ENCODE measurements at regions not wholly inside any gene's neighbourhood (a gene's known extent, or its start where the extent isn't known, plus 50 kb on each side); places are given as distances from the start of the nearest gene placed in this dataset.

GRCh38 chr1:170857955-170858354 lies 77.4 kb upstream of the MROH9 start:
- H3K4me1 ChIP-seq (replicated peaks in 1 of 2) = peaks cover 0 to 7% of the 10 kb centered on the region in 2 donors
- H3K27ac ChIP-seq = no peak overlapping the region
- H3K4me3 ChIP-seq = no peak overlapping the region
- intact Hi-C loops (cut with DNase I) = no loop called here
- no peak for DNase-seq
- no peaks in the 10 kb centered on the region for H3K9me3 ChIP-seq (replicated peaks in 1 of 3)
- H3K36me3 ChIP-seq (replicated peaks in 1 of 2) = no peaks in the 10 kb centered on the region
- H3K27me3 ChIP-seq = no peaks in the 10 kb centered on the region
- TF ChIP-seq POLR2A (IDR thresholded peaks at IDR 0.05) (no peak), CTCF (IDR thresholded peaks at IDR 0.05) (no peak)

- TF ChIP-seq POLR2A (IDR thresholded peaks at IDR 0.05) (no peak), CTCF (IDR thresholded peaks at IDR 0.05) (no peak)
- intact Hi-C loops (cut with DNase I) = no loop called here
Observed at GRCh38 chr1:170863621-170864020, 71.7 kb upstream of the MROH9 start.

GRCh38 chr1:170864238-170864637 lies 71.1 kb upstream of the MROH9 start:
- no peaks in the 10 kb centered on the region for H3K9me3 ChIP-seq (replicated peaks in 1 of 3)
- H3K27ac ChIP-seq = peak overlapping the region in 1 of 5 donors; percentile 2
- H3K27me3 ChIP-seq = no peaks in the 10 kb centered on the region
- intact Hi-C loops (cut with DNase I) = no loop called here
- no peak for TF ChIP-seq CTCF (IDR thresholded peaks at IDR 0.05)
- no peak for TF ChIP-seq POLR2A (IDR thresholded peaks at IDR 0.05)
- no peak overlapping the region for H3K4me3 ChIP-seq
- H3K4me1 ChIP-seq (replicated peaks in 1 of 2) = peaks cover 5 to 15% of the 10 kb centered on the region in 2 donors
- 20 to 32% (median 30%) methylated on average over 3 of the region's 3 CpGs for WGBS, 4 donors
- H3K36me3 ChIP-seq (replicated peaks in 1 of 2) = no peaks in the 10 kb centered on the region
- peak; percentile 13 to 56 (median 42) for DNase-seq

More at GRCh38 chr1:170863621-170864020, 71.7 kb upstream of the MROH9 start:
- H3K36me3 ChIP-seq (replicated peaks in 1 of 2) = no peaks in the 10 kb centered on the region
- H3K27me3 ChIP-seq = no peaks in the 10 kb centered on the region
- no peak overlapping the region for H3K4me3 ChIP-seq
- DNase-seq = no peak
- 79 to 92% (median 82%) methylated on average over 1 of the region's 1 CpG for WGBS, 4 donors
- H3K4me1 ChIP-seq (replicated peaks in 1 of 2) = peaks cover 5 to 15% of the 10 kb centered on the region in 2 donors
- no peaks in the 10 kb centered on the region for H3K9me3 ChIP-seq (replicated peaks in 1 of 3)
- H3K27ac ChIP-seq = peak overlapping the region in 1 of 5 donors; percentile 2

- peak overlapping the region in 1 of 5 donors; percentile 61 for H3K27ac ChIP-seq
- no peak overlapping the region for H3K4me3 ChIP-seq
- WGBS, 4 donors = 61 to 72% (median 64%) methylated on average over 2 of the region's 2 CpGs
- TF ChIP-seq POLR2A (IDR thresholded peaks at IDR 0.05) = no peak
- no peak for TF ChIP-seq CTCF (IDR thresholded peaks at IDR 0.05)
- H3K4me1 ChIP-seq (replicated peaks in 1 of 2) = peaks cover 5 to 15% of the 10 kb centered on the region in 2 donors
- no peaks in the 10 kb centered on the region for H3K36me3 ChIP-seq (replicated peaks in 1 of 2)
- H3K27me3 ChIP-seq = no peaks in the 10 kb centered on the region
- H3K9me3 ChIP-seq (replicated peaks in 1 of 3) = no peaks in the 10 kb centered on the region
- DNase-seq = no peak
- intact Hi-C loops (cut with DNase I) = no loop called here
Observed at GRCh38 chr1:170864876-170865538, 70.3 kb upstream of the MROH9 start.

All from adrenal gland (tissue), 9 donors.